Right lobe of liver (tissue), 6 donors: ENCODE measurements at regions not wholly inside any gene's neighbourhood (a gene's known extent, or its start where the extent isn't known, plus 50 kb on each side); places are given as distances from the start of the nearest gene placed in this dataset.

ENCODE experiments used
- ATAC-seq, 4 donors: fragments of 200-7000 bp; cut with Tn5 transposase; one replicate each; pipeline ENCODE4 v1.9.1; 2020; ENCODE audit warnings: mild to moderate bottlenecking in 4 of 4, moderate library complexity in 4 of 4
- DNase-seq, 3 donors: peaks; one replicate each; pipeline ENCODE4 v3.0.0-alpha.2; 2020
- H3K27ac ChIP-seq, 3 donors: fragments of 200-600 bp; one replicate each; pipeline ENCODE4 v1.8.0; 2022
- H3K27me3 ChIP-seq, 2 donors: fragments of 200-600 bp; one replicate each; pipeline ENCODE4 v1.8.0; 2022
- H3K36me3 ChIP-seq, 4 donors: fragments of 200-600 bp; sonication (generic) in 1 of 4; one replicate each; pipeline versions ENCODE4 v1.5.1 to v1.8.0; 2017 to 2022; ENCODE audit warnings: control low read depth in 1 of 4
- H3K4me1 ChIP-seq, 4 donors: fragments of 200-600 bp; sonication (generic) in 1 of 4; one replicate each; pipeline versions ENCODE4 v1.5.1 to v1.8.0; 2017 to 2022; ENCODE audit warnings: control low read depth in 1 of 4
- H3K4me3 ChIP-seq, 3 donors: fragments of 200-600 bp; one replicate each; pipeline ENCODE4 v1.8.0; 2022
- H3K9me3 ChIP-seq, 4 donors: fragments of 200-600 bp; sonication (generic) in 1 of 4; one replicate each; pipeline versions ENCODE4 v1.5.1 to v1.8.0; 2017 to 2022; ENCODE audit warnings: control low read depth in 1 of 4
- POLR2A ChIP-seq: fragments of 450-650 bp; IDR thresholded peaks from one replicate; pipeline ENCODE4 v1.6.1; 2017; ENCODE audit warnings: antibody characterized with exemption, mild to moderate bottlenecking
- WGBS: methylation state at CpG from one replicate; pipeline ENCODE4 v1.1.6; 2018; ENCODE audit warnings: low coverage, low lambda C conversion rate; ENCODE audit not compliant: insufficient coverage; ENCODE audit errors: missing lambda C conversion rate; 5-methylcytosine and 5-hydroxymethylcytosine counted together
- intact Hi-C, 2 donors: fragments of 100-400 bp; cut with DNase I; formaldehyde crosslinking; loops; one replicate each; pipeline versions ENCODE4 v1.11.2 to v1.14.1; 2022
- TF ChIP-seq, protein P1 (sequence below), 4 donors: fragments of 200-600 bp in 3 of 4; fragments of 450-650 bp in 1 of 4; IDR thresholded peaks; one replicate each; pipeline versions ENCODE4 v1.5.1 to v1.8.0; 2016 to 2022; ENCODE audit warnings: antibody characterized with exemption in 4 of 4, mild to moderate bottlenecking in 2 of 4
- donor health status: DM: no; HTN: yes; CAD: no.
- donor health status: DM: no; HTN: no; CAD: no.
- donor health status: DM: no; HTN: no; CAD: no.
- donor health status: DM: no; HTN: yes; CAD: no.
- donor health status: DM: no; HTN: yes; CAD: no.

DNA sequence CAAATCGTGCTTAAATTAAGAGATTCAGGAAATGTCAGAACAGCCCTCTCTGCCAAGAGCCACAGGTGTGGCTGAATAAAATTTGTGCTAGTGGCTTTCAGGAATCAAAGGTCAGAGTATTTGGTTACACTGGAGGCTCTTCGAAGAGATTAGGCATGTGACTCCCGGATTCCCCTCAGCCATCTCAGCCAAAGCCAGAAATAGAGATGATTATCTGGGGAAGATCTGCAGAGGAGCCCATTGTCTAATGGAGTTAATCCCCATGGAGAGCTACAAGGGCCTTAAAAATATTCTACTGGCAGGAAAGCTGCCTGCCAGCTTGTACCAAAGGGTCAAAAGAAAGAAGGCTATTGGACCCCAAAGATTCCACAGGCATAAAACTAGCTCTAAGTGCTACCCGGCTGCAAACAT, 1259.5 kb downstream of the TBC1D22A start:
- H3K27me3 ChIP-seq: no peaks in the 10 kb centered on the region
- H3K9me3 ChIP-seq: no peaks in the 10 kb centered on the region
- no peak overlapping the region for H3K27ac ChIP-seq
- 29% methylated on average over 4 of the region's 4 CpGs for WGBS
- no peaks in the 10 kb centered on the region for H3K4me1 ChIP-seq
- DNase-seq (no peak), ATAC-seq (no peak)
- intact Hi-C loops: no loop called here
- no peaks in the 10 kb centered on the region for H3K36me3 ChIP-seq
- H3K4me3 ChIP-seq: no peak overlapping the region
- no peak for TF ChIP-seq POLR2A
- TF ChIP-seq, protein P1, sequence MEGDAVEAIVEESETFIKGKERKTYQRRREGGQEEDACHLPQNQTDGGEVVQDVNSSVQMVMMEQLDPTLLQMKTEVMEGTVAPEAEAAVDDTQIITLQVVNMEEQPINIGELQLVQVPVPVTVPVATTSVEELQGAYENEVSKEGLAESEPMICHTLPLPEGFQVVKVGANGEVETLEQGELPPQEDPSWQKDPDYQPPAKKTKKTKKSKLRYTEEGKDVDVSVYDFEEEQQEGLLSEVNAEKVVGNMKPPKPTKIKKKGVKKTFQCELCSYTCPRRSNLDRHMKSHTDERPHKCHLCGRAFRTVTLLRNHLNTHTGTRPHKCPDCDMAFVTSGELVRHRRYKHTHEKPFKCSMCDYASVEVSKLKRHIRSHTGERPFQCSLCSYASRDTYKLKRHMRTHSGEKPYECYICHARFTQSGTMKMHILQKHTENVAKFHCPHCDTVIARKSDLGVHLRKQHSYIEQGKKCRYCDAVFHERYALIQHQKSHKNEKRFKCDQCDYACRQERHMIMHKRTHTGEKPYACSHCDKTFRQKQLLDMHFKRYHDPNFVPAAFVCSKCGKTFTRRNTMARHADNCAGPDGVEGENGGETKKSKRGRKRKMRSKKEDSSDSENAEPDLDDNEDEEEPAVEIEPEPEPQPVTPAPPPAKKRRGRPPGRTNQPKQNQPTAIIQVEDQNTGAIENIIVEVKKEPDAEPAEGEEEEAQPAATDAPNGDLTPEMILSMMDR (IDR thresholded peaks at IDR 0.05): no peak

DNA sequence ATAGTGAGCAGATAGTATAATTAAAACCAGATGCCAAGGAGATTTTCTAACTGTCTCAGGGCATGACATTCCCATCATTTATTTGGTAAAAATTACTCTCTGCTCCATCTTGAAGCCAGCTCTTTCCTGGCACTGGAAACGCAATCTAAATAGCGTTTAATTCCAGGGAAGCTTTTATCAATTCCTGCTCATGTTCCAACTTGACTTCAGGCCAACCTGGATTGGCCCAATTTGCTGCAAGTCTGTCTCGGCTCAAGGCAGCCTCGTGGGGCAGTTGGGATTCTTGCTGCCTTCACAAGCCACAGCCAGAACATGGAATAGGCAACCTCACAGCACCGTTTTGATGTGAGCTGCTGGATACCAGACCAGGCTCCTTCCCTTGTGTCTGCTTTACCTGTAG, 1255.9 kb downstream of the TBC1D22A start:
- WGBS: 47% methylated on average over 4 of the region's 5 CpGs
- Histone ChIP-seq H3K9me3 (no peaks in the 10 kb centered on the region), H3K27me3 (no peaks in the 10 kb centered on the region), H3K27ac (no peak overlapping the region), H3K36me3 (no peaks in the 10 kb centered on the region), H3K4me1 (no peaks in the 10 kb centered on the region), H3K4me3 (no peak overlapping the region)
- intact Hi-C loops: no loop called here
- TF ChIP-seq, protein P1 (IDR thresholded peaks at IDR 0.05): no peak
- no peak for TF ChIP-seq POLR2A
- ATAC-seq: no peak
- no peak for DNase-seq

GRCh38 chr22:48015701-48016100, 1253.3 kb downstream of the TBC1D22A start:
- no peak for ATAC-seq
- DNase-seq: no peak
- intact Hi-C loops: no loop called here
- Histone ChIP-seq H3K9me3 (no peaks in the 10 kb centered on the region), H3K4me1 (no peaks in the 10 kb centered on the region), H3K4me3 (no peak overlapping the region), H3K27me3 (no peaks in the 10 kb centered on the region), H3K36me3 (no peaks in the 10 kb centered on the region), H3K27ac (no peak overlapping the region)
- no peak for TF ChIP-seq POLR2A
- TF ChIP-seq, protein P1 (IDR thresholded peaks at IDR 0.05): no peak
- WGBS: 100% methylated on average over 1 of the region's 5 CpGs

DNA sequence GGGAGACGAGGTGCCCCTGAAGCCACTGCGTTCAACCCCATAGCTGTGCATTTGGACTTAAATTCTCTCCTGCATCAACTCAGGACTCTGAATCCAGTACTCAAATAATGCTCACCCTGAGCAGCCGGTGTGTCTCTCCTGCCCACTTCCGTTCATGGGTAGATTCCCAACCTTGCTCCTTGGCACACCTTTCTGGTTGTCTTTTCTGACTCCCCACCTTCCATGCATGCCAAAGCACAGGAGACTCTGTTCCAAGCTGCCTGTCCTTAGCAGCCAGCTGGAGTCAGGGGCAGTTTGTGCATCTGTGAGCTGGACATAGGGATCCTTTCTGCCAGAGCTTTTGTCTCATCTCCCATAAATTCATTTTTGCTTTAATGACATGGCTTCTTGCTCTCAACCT, 1242.5 kb downstream of the TBC1D22A start:
- Histone ChIP-seq H3K27me3 (no peaks in the 10 kb centered on the region), H3K9me3 (no peaks in the 10 kb centered on the region), H3K27ac (no peak overlapping the region), H3K4me3 (no peak overlapping the region), H3K4me1 (no peaks in the 10 kb centered on the region), H3K36me3 (no peaks in the 10 kb centered on the region)
- WGBS: no CpG with 5 or more reads among the region's 4 CpGs
- intact Hi-C loops: no loop called here
- ATAC-seq (no peak), DNase-seq (no peak)
- TF ChIP-seq, protein P1 (IDR thresholded peaks at IDR 0.05): no peak
- no peak for TF ChIP-seq POLR2A

DNA sequence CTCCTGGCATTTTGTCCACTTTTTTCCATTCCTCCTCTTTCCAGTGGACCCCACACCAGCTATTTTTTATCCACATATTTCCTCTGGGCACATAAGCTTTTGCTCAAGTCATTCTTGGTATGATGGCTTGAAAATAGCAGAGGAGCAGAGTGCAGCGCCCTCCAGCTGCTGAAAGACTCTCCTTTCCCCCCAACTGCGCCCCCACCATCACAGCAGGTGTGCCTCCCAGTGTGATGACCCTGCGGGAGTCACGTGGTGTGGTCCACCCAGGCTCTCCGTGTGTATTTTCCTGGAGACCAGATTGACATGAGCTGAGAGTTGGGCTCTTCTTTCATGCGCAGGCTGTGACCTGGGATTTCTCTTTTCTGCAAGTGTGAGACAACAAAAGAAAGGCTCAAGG, 1241.6 kb downstream of the TBC1D22A start:
- Histone ChIP-seq H3K27me3 (no peaks in the 10 kb centered on the region), H3K36me3 (no peaks in the 10 kb centered on the region), H3K9me3 (no peaks in the 10 kb centered on the region), H3K4me3 (no peak overlapping the region), H3K27ac (no peak overlapping the region), H3K4me1 (no peaks in the 10 kb centered on the region)
- intact Hi-C loops: no loop called here
- ATAC-seq (no peak), DNase-seq (no peak)
- TF ChIP-seq, protein P1 (IDR thresholded peaks at IDR 0.05): no peak
- no peak for TF ChIP-seq POLR2A
- WGBS: 17% methylated on average over 5 of the region's 6 CpGs
